WERI-Rb-1 (cell line): ENCODE measurements at regions not wholly inside any gene's neighbourhood (a gene's known extent, or its start where the extent isn't known, plus 50 kb on each side); places are given as distances from the start of the nearest gene placed in this dataset.

ENCODE experiments used
- DNase-seq: peaks from one replicate; pipeline ENCODE4 v3.0.0-alpha.2; 2020
- H3K27ac ChIP-seq: fragments of 250-450 bp; sonication (Bioruptor Pico); 2 replicates; pipeline ENCODE4 v1.5.1; 2020; ENCODE audit warnings: mild to moderate bottlenecking, moderate library complexity
- H3K27me3 ChIP-seq: fragments of 250-450 bp; sonication (Bioruptor Pico); 2 replicates; pipeline ENCODE4 v1.5.1; 2021; ENCODE audit warnings: mild to moderate bottlenecking, low read depth, moderate library complexity; ENCODE audit not compliant: insufficient read depth, severe bottlenecking
- H3K36me3 ChIP-seq: fragments of 250-450 bp; sonication (Bioruptor Pico); 2 replicates; pipeline ENCODE4 v1.5.1; 2020; ENCODE audit warnings: mild to moderate bottlenecking, moderate library complexity
- H3K4me3 ChIP-seq: 2 replicates; pipeline ENCODE4 v1.5.1; 2011; ENCODE audit warnings: low read depth, mild to moderate bottlenecking, control low read depth, low read length
- H3K9me3 ChIP-seq: fragments of 250-450 bp; sonication (Bioruptor Pico); 2 replicates; pipeline ENCODE4 v1.5.1; 2021; ENCODE audit warnings: mild to moderate bottlenecking, moderate library complexity; ENCODE audit not compliant: severe bottlenecking
- CTCF ChIP-seq: IDR thresholded peaks from 2 replicates; pipeline ENCODE4 v1.5.1; 2011; ENCODE audit warnings: low read depth, mild to moderate bottlenecking, control low read depth, inconsistent platforms, low read length

DNA sequence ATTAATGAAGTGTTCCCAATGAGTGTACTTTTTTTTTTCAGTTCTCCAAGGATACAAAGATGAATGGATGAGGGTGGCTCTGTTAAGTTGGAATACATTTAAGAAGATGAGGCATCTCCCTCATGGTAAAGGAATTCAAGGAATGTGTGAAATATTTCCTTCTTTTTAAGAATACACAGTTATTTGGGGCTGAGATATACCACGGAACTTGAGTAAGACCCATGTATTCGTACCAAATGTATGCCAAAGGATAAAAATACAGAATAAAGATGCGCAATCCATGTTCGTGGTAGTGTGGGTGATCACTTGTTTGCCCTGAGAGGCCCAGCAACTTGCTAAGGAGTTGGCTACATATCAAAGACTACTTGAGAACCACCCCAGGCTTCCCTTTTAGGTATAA lies 164.2 kb upstream of the TCF21 start:
- DNase-seq, result no peak
- Histone ChIP-seq H3K9me3 (no peaks in the 10 kb centered on the region), H3K36me3 (no peaks in the 10 kb centered on the region), H3K27ac (no peak overlapping the region), H3K27me3 (peaks cover 33% of the 10 kb centered on the region), H3K4me3 (no peak overlapping the region)
- no peak for TF ChIP-seq CTCF

- no peak for DNase-seq
- Histone ChIP-seq H3K27ac (no peak overlapping the region), H3K27me3 (peaks cover 28% of the 10 kb centered on the region), H3K36me3 (no peaks in the 10 kb centered on the region), H3K4me3 (no peak overlapping the region), H3K9me3 (no peaks in the 10 kb centered on the region)
- TF ChIP-seq CTCF, result no peak
These were observed 162.7 kb upstream of the TCF21 start for GRCh38 chr6:133726188-133726587.

- Histone ChIP-seq H3K36me3 (no peaks in the 10 kb centered on the region), H3K4me3 (no peak overlapping the region), H3K27me3 (peaks cover 32% of the 10 kb centered on the region), H3K27ac (no peak overlapping the region), H3K9me3 (no peaks in the 10 kb centered on the region)
- no peak for DNase-seq
- TF ChIP-seq CTCF, result no peak
These were observed 158.0 kb upstream of the TCF21 start for GRCh38 chr6:133730881-133731280.

DNA sequence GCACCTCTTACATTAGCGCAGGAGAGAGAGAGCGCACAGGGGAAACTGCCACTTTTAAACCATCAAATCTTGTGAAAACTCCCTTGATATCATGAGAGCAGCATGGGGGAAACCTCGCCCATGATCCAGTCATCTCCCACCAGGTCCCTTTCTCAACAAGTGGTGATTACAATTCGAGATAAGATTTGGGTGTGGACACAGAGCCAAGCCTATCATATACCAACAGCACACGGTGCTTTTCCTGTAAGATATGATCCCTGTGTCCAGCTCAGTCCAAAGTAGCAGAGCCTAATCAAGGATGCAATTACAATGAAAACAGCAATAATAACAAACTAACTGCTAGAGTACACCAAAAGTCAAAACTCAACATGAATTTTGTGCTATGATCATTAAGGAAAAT lies 148.7 kb upstream of the TCF21 start:
- H3K27ac ChIP-seq, result no peak overlapping the region
- H3K27me3 ChIP-seq, result peaks cover 30% of the 10 kb centered on the region
- no peak for TF ChIP-seq CTCF
- H3K4me3 ChIP-seq, result no peak overlapping the region
- DNase-seq, result no peak
- H3K36me3 ChIP-seq, result no peaks in the 10 kb centered on the region
- H3K9me3 ChIP-seq, result no peaks in the 10 kb centered on the region

DNA sequence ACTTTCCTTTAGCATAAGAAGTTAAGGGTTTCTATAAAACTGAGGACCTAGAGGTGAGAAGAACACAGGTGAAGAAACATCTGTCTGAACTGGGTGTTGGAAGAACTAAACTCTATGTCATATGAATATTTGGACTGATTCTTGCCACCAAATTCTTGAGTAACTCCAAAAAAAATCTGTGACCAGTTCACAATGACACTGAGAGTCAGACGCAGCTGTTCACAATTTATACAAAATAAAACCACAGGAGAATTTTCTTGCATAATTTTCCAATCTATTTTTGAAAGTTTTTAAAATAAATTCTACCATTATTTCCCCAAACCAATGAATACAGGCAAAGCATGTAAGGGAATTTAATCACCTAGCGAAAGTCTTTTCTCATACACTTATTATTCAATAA lies 148.1 kb upstream of the TCF21 start:
- Histone ChIP-seq H3K36me3 (no peaks in the 10 kb centered on the region), H3K9me3 (no peaks in the 10 kb centered on the region), H3K4me3 (no peak overlapping the region), H3K27me3 (peaks cover 31% of the 10 kb centered on the region), H3K27ac (no peak overlapping the region)
- TF ChIP-seq CTCF, result no peak
- no peak for DNase-seq

DNA sequence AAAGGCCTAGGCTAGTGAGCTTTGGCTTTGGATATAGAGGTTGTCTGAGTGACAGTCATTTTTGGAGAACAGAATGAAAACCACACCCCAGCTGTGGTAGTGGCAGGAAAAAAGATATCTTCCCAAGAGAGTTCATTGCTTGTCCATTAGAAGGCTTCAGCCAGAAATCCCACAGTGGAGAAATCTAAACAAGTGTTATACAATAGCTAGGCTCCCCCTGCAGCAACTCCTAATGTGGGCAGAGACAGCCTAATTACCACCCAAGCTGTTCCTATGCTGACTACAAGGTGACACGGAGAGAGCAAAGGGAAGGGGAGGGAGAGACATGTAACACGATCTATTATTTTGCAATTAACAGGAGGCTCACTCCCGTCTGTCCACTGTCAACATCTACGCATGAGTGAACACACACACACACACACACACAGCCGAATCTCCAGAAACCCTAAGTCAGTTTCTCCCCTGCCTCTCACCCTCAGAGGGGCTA lies 147.5 kb upstream of the TCF21 start:
- H3K9me3 ChIP-seq, result no peaks in the 10 kb centered on the region
- H3K27me3 ChIP-seq, result peaks cover 28% of the 10 kb centered on the region
- DNase-seq, result peak; percentile 13
- no peak overlapping the region for H3K4me3 ChIP-seq
- H3K27ac ChIP-seq, result no peak overlapping the region
- no peaks in the 10 kb centered on the region for H3K36me3 ChIP-seq
- TF ChIP-seq CTCF, result no peak
